ENCODE measurements at regions not wholly inside any gene's neighbourhood (a gene's known extent, or its start where the extent isn't known, plus 50 kb on each side); places are given as distances from the start of the nearest gene placed in this dataset.

DNA sequence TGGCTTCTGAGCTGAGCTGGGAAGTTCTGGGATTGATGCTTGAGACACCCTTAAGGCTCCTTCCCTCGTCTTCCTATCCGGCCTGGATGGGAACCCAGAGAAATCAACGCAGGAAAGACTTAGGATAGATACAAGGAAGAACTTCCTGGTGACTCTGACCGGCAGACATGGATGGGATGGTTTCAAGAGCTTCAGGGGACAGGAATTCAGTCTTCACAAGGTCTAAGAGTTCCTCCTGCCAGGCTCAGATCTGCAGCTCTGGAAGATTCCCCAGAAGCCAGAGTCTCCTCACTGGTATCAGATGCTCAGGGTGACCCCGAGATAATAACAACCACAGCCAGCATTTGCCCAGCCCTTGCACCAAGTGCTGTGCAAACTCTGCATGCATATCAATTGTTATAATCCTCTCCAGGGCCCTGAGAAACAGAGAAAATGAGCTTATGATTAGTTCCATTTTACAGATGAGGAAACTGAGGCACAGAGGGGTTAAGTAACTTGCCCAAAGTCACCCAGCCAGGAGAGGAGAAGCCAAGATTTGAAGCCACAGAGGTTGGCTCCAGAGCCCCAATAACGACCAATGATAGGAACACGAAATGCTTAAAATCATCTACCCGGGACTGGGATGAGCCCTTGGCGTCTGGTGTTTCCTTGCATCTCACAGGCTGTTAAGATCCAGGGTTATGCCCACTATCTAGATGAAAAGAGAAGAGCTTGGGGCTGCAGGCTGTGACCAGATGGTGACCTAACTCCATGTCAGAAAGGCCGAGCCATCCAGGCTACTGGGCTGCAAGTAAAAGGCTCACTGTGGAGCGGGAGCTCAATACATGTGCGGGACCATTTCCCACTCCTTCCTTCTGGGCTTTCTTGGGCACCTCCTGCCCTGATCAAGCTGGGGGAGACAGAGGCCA is 119.8 kb downstream of the C9orf50 start:
- no peaks in the 10 kb centered on the region for H3K36me3 Mint-ChIP-seq
- H3K27ac Mint-ChIP-seq: peak overlapping the region; percentile 16 to 49

DNA sequence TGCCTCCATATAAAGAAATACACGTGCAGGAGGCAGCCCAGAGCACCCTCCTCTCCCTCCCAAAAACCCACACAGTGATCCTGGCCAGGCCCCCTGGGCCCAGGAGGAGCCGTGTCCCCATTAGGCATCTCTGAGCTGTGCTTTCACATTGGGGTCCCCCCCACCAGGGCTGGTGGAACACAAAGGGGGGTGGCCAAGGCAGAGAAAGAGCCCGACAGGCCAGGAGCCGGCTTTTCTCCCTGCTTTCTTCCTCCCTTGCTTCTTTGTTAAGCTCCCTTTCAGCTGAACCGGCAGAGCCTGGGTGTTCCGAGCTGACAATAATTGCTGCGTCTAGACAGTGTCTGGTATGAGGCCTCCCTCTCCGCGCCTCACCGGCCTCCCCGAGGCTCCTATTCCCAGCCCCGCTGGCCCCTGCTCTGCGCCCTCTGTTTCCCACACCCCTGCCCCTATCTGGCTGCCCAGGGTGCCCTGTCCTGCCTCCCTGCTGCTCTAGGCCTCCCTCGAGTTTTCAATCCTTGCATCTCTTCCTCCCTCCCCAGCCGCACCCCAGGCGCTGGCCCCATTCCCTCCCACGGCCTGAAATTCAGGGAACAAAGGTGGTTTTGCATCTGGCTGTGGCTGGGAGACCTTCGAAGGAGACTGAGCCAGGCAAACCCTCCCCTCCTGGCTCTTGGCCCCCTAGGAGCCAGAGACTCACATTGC is 120.6 kb downstream of the C9orf50 start:
- intact Hi-C loops (cut with micrococcal nuclease): no loop called here
- H3K27ac Mint-ChIP-seq: peak overlapping the region in 1 of 2 donors; percentile 49

More for the DNA sequence above, 119.8 kb downstream of the C9orf50 start:
- no peaks in the 10 kb centered on the region for H3K9me3 ChIP-seq (ENCODE audit: control insufficient read depth, insufficient read depth, low read length)
- no peaks in the 10 kb centered on the region for H3K27me3 Mint-ChIP-seq (ENCODE audit: low read depth in 2 of 2)
- no peaks in the 10 kb centered on the region for H3K27me3 ChIP-seq (ENCODE audit: control insufficient read depth, insufficient read depth, low read length)
- no peak overlapping the region for H3K27ac ChIP-seq (ENCODE audit: low read length)
- no peak for ATAC-seq
- no peak for DNase-seq
- no peaks in the 10 kb centered on the region for H3K36me3 ChIP-seq (ENCODE audit: control insufficient read depth, insufficient read depth, low read length)
- TF ChIP-seq, protein P1, sequence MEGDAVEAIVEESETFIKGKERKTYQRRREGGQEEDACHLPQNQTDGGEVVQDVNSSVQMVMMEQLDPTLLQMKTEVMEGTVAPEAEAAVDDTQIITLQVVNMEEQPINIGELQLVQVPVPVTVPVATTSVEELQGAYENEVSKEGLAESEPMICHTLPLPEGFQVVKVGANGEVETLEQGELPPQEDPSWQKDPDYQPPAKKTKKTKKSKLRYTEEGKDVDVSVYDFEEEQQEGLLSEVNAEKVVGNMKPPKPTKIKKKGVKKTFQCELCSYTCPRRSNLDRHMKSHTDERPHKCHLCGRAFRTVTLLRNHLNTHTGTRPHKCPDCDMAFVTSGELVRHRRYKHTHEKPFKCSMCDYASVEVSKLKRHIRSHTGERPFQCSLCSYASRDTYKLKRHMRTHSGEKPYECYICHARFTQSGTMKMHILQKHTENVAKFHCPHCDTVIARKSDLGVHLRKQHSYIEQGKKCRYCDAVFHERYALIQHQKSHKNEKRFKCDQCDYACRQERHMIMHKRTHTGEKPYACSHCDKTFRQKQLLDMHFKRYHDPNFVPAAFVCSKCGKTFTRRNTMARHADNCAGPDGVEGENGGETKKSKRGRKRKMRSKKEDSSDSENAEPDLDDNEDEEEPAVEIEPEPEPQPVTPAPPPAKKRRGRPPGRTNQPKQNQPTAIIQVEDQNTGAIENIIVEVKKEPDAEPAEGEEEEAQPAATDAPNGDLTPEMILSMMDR (IDR thresholded peaks at IDR 0.05): no peak
- H3K4me1 Mint-ChIP-seq: peaks cover 5 to 15% of the 10 kb centered on the region in 2 donors
- intact Hi-C loops (cut with micrococcal nuclease): no loop called here
- H3K4me1 ChIP-seq (ENCODE audit: control insufficient read depth, insufficient read depth, low read length): peaks cover 10% of the 10 kb centered on the region
- no peak overlapping the region for H3K4me3 ChIP-seq (ENCODE audit: low read length)
- WGBS (ENCODE audit: insufficient coverage): 94% methylated on average over 12 of the region's 12 CpGs
- no peak overlapping the region for H3K4me3 Mint-ChIP-seq
- no peaks in the 10 kb centered on the region for H3K9me3 Mint-ChIP-seq

DNA sequence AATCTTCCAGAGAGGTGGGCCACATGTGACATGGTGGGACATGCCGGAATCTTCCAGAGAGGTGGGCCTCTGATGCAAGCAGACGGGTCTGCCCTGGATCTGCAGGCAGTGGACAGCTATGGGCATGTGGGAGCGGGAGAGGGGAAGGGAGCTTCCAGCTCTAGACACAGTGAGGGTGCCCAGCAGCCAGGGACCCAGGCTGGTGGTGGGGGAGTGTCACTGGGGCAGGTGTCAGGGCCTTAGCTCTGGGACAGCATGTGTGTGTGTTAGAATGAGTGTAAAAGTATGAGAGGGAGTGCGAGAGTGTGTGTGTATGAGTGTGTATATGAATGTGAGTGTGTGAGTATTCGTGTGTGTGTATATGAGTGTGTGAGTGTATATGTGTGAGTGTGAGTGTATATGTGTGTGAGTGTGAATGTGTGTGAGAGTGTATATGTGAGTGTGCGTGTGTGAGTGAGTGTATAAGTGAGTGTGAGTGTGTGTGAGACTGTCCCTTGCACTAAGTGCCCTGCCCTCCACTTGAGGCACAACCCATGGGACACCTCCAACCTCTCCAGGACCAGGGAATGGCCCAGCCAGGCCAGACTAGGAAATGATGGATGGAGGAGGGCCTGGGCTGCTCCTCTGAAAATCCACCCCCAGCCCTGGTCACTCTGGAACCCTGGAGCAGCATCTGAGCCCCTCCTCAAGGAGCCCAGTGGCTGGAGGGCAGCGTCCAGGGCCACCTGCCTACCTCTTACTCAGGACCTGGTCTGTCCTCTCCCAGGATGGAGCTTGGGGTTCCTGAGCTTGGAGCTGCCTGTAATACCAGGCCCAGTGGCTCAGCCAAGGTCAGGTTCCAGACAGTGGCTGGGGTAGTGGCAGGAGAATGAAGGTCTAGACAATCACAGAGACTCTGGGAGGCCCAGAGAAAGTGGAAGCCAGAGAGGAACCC is 122.2 kb downstream of the C9orf50 start:
- peaks cover 5 to 15% of the 10 kb centered on the region in 2 donors for H3K4me1 Mint-ChIP-seq
- WGBS (ENCODE audit: insufficient coverage): 96% methylated on average over 7 of the region's 7 CpGs
- intact Hi-C loops (cut with micrococcal nuclease): loop anchor here (10.0 kb wide), 1 partner anchor 56 kb away; no protein-coding TSS in a partner anchor
- ATAC-seq: no peak
- no peaks in the 10 kb centered on the region for H3K27me3 Mint-ChIP-seq (ENCODE audit: low read depth in 2 of 2)
- peak overlapping the region in 1 of 2 donors; percentile 61 for H3K27ac Mint-ChIP-seq
- Histone ChIP-seq H3K27ac (ENCODE audit: low read length) (no peak overlapping the region), H3K4me3 (ENCODE audit: low read length) (no peak overlapping the region), H3K4me1 (ENCODE audit: control insufficient read depth, insufficient read depth, low read length) (peaks cover 24% of the 10 kb centered on the region), H3K27me3 (ENCODE audit: control insufficient read depth, insufficient read depth, low read length) (no peaks in the 10 kb centered on the region), H3K9me3 (ENCODE audit: control insufficient read depth, insufficient read depth, low read length) (no peaks in the 10 kb centered on the region), H3K36me3 (ENCODE audit: control insufficient read depth, insufficient read depth, low read length) (no peaks in the 10 kb centered on the region)
- H3K9me3 Mint-ChIP-seq: no peaks in the 10 kb centered on the region
- TF ChIP-seq, protein P1 (IDR thresholded peaks at IDR 0.05): no peak
- no peak for DNase-seq
- no peak overlapping the region for H3K4me3 Mint-ChIP-seq
- H3K36me3 Mint-ChIP-seq: no peaks in the 10 kb centered on the region

More for the DNA sequence above, 120.6 kb downstream of the C9orf50 start:
- no peaks in the 10 kb centered on the region for H3K36me3 Mint-ChIP-seq
- DNase-seq: no peak
- ATAC-seq: no peak
- TF ChIP-seq, protein P1 (IDR thresholded peaks at IDR 0.05): no peak
- H3K4me1 Mint-ChIP-seq: peaks cover 5 to 15% of the 10 kb centered on the region in 2 donors
- peaks cover 18% of the 10 kb centered on the region for H3K4me1 ChIP-seq (ENCODE audit: control insufficient read depth, insufficient read depth, low read length)
- H3K27ac ChIP-seq (ENCODE audit: low read length): no peak overlapping the region
- H3K27me3 Mint-ChIP-seq (ENCODE audit: low read depth in 2 of 2): no peaks in the 10 kb centered on the region
- no peaks in the 10 kb centered on the region for H3K9me3 Mint-ChIP-seq
- 94% methylated on average over 18 of the region's 18 CpGs for WGBS (ENCODE audit: insufficient coverage)
- no peaks in the 10 kb centered on the region for H3K9me3 ChIP-seq (ENCODE audit: control insufficient read depth, insufficient read depth, low read length)
- no peak overlapping the region for H3K4me3 ChIP-seq (ENCODE audit: low read length)
- no peak overlapping the region for H3K4me3 Mint-ChIP-seq
- H3K36me3 ChIP-seq (ENCODE audit: control insufficient read depth, insufficient read depth, low read length): no peaks in the 10 kb centered on the region
- H3K27me3 ChIP-seq (ENCODE audit: control insufficient read depth, insufficient read depth, low read length): no peaks in the 10 kb centered on the region

Measured in natural killer cell (primary cell).